GM18907 (cell line): ENCODE measurements at regions not wholly inside any gene's neighbourhood (a gene's known extent, or its start where the extent isn't known, plus 50 kb on each side); places are given as distances from the start of the nearest gene placed in this dataset.
"Not testable (repeated sequence)": the region's sequence is repeated elsewhere in the genome, so short reads cannot be mapped to it uniquely, and the experiment has no call there.

Experiments used
- ATAC-seq: cut with Tn5 transposase; IDR thresholded peaks from one replicate; pipeline ENCODE4 v1.9.1; 2021; ENCODE audit warnings: mild to moderate bottlenecking, moderate library complexity; ENCODE audit not compliant: unreplicated experiment

DNA sequence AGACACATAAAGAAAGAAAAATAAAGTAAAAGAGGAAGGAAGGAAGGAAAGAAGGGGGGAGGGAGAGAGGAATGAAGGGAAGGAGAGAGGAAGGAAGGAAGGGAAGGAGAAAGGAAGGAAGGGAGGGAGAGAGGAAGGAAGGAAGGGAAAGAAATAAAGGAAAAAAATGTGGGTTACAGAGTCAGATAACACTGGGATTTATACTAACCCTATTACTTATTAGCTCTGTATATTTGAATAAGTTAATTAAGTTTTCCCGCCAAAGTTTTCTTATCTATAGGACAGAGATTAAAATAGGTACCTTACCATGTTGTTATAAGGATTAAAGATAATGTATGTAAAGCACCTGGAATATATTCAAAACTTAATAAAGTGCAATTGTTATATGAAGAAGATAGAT, 439.3 kb upstream of the KCNMB2 start:
- no peak for ATAC-seq

DNA sequence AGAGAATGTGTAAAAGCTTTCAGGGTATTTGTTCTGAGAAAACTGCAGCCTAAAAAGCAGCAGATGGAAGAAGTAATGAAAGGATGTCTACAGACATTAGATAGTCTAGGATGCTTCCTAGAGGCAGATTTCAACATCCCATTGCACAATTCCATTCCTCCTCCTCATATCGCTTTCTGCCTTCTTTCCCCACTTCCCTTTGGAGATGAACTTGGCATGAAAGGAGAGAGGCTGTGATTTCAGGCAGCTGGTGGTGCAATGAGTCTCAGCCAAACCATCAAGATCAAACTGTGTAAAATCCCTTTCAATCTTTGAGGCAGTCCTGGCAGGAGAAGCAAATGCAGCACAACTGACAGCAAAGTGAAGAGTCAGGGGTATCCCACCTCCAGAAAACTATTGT, 438.7 kb upstream of the KCNMB2 start:
- ATAC-seq: no peak

DNA sequence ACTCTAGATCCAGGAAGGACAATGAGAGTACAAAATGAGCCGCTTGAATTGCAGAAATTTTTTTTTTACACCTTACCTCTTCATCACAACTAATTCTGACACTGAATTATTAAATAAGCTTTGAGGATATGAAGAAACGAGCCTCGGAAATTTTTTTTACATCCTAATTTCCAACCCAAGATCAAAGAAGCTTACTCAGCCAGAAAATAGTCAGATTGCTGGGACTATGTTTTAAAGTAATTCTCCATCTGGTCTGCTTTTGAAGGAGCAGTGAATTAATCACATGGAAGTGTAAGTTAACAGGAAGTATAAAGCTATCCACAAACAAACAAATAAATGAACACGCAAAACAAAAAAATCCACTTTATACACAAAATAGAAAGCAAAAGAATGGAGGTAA, 437.0 kb upstream of the KCNMB2 start:
- ATAC-seq: no peak

DNA sequence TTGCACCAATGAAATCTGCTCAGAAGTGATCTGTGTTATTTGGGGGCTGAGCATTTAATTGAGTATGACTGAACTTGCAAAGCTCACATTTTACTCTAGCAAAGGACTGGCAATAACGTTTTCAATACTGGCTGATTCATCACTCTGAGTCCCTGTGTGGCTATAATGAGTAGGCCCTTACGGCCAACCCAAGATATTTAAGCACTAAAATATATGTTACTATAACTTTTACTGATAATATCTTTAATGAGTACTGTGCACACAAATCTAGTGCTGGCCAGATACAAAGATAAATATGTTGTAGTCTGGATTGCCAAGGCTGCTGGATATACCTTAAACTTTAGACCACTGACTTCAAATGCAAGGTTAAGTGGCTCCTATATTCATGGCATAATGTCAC, 436.4 kb upstream of the KCNMB2 start:
- ATAC-seq: no peak

DNA sequence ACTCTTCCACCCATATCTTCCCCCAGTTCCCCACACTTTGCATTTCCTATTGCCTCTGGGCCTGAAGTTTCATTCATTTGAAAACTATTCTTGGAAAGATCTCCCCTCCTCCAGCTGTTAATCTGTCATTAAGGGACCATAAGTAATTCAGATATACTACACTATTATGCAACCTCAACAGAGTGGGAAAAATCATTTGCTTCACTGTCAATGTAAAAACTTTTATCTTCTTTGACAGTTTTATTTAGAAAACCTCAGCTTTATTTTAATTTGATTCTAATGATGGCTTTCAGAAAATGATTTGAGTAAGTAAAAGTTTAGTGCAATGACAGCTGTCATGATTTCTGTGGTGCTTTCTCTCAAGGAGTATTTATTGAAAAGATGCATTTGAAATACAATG, 435.3 kb upstream of the KCNMB2 start:
- no peak for ATAC-seq

DNA sequence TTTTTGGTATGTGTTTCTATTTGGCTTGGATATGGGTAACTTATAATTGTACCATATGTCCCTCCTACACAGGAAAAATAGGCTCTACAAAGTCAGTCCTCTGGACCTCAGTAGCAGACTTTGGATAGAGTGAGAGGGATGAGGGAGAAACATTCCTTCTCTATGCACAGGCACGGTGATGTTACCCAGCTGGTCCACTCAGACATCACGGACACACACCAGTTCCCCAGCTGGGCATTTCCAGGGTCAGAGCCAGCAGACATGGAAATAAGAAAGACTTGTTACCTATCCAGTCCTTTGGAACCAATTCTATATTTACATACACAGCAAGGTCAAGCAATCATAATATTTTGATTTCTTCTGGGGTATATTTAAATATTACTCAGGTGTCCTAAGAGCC, 433.1 kb upstream of the KCNMB2 start:
- ATAC-seq: no peak

DNA sequence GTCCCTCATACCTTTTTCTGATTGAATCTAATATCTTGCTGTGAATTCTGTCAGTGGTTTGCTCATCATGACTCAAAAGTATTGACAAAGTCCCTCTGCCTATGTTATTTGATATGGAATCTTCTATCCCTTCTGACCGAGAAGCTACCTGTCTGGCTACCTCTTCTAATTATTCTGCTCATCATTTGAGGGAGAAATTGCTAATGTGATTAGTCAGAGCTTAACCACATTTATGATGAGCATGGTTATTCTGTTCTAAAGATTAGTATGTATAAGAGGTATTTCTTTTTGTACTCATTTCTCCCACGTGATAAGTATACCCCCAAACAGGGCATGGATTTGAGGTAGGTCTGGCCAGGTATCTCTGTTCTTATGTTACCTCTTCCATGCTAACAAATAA, 428.4 kb upstream of the KCNMB2 start:
- ATAC-seq: no peak

DNA sequence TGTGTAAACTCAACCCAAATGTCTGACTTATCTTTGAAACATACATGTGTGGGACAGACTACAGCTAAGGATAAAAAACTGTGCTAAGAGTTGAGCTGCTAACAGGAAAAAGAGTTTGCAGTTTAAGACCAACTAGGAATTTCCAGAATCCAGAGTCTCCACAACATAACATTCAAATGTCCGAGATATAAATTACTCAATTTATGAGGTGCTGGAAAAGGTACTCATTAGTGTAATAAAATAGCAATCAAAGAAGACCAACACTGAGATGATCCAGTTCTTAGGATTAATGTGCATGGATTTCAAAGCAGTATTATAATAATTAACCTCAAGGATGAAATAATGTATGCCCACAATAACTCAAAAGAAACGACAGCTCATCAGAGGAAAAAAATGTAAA, 426.5 kb upstream of the KCNMB2 start:
- ATAC-seq: no peak

DNA sequence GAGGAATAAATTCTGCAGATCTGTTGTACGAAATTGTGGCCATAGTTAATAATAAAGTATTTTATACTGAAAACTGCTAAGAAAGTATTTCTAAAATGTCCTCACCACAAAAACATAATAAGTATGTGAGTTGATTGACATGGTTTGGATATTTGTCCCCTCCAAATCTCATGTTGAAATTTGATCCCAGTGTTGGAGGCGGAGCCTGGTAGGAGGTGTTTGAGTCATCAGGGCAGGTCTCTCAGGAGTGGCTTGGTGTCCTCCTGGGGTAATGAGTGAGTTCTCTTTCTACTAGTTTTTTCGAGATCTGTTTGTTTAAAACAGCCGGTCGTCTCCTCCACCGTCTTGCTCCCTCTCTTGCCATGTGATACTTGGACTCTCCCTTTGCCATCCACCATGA, 424.1 kb upstream of the KCNMB2 start:
- ATAC-seq: no peak

DNA sequence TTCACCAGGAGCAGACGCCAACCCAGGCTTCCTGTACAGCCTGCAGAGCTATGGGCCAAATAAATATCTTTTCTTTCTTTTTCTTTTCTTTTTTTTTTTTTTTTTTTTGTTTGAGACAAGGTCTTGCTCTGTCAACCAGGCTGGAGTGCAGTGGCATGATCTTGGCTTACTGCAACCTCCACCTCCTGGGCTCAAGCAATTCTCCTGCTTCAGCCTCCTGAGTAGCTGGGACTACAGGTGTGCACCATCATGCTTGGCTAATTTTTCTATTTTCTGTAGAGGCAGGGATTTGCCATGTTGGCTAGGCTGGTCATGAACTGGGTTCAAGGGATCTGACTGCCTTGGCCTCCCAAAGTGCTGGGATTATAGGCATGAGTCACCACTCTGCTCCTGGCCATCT, 423.7 kb upstream of the KCNMB2 start:
- ATAC-seq: not testable (repeated sequence)

DNA sequence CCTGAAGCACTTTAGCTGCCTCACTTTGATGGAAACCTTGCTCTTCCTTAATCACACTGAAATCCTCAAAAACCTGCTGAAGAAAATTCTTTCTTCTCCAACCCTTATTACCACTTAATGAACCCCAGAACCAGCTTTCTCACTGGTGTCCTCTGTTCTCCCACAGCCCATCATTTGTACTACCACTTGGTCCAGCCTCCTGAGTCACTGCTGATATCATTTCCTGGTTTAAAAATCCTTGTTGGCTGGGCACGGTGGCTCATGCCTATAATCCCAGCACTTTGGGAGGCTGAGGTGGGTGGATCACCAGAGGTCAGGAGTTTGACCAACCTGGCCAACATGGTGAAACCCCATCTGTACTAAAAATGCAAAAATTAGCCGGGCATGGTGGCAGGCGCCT, 418.6 kb upstream of the KCNMB2 start:
- ATAC-seq: no peak

DNA sequence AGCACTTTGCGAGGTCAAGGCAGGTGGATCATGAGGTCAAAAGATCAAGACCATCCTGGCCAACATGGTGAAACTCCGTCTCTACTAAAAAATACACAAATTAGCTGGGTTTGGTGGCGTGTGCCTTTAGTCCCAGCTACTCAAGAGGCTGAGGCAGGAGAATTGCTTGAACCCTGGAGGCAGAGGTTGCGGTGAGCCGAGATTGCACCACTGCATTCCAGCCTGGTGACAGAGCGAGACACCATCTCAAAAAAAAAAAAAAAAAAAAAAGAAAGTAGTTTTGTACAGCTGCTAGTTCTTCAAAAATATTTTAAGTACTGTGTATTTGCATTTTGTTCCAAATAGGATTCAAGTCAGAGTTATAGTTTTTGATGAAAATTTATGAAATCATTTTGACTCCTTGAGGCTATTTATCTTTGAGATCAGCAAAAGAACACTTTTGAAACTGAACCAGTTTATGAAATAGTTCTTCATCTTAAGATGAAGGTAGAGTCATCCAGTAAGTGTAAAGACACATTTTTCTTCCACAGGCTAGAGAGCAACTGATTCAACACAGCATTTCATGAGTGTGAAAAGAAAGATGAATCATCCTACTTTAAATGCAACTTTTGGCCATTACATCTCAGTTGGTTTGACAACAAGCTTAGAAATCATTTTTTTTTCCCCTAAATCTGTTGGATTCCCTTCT, 416.5 kb upstream of the KCNMB2 start:
- ATAC-seq: not testable (repeated sequence)

DNA sequence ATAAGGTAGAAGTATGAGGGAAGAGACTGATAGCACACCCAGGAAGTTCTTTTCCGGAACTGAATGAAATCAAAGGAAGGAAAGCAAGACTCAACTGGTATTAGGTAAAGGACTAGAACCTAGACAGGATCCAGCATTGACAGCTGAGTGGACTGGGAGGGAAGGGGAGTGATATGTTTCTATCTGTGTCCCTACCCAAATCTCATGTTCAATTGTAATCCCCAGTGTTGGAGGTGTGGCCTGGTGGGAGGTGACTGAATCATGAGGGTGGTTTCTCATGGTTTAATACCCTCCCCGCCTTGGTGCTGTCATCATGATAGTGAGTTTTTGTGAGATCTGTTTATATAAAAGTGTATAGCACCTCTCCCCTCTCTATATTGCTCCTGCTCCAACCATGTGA, 415.9 kb upstream of the KCNMB2 start:
- ATAC-seq: no peak

DNA sequence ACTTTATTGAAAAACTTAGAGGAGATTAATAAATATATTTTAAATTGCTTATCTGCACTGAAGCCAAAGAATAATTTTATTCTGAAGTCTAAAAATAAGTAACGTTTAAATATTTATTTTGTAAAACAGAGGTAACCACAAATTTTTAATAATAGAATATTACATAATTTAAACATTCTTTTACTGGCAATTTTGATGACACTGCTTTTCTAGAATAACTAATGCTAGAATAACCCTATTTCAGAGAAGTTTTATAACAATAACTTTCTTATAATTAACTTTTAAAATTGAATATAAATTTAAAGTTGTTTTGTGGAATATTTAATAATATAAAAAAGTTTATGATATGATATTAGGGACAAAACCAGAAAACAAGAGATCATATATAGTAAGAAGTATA, 409.6 kb upstream of the KCNMB2 start:
- ATAC-seq: no peak

DNA sequence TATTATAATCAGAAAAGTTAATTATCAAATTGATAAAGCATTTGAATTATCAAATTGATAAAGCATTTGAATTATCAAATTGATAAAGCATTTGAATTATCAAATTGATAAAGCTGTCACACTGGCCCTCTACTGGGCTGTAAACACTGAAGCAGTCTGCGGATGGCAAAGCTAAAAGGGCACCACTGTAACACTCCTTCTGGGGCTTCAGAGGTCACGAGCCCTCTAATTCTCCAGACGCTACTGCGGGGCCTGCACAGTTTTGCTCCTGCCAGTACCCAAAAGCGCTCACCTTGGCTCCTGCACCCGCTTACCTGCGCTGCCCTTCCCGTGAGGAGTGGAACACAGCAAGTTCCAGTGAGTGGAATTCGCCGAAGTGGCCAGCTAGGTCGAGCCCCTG, 409.0 kb upstream of the KCNMB2 start:
- ATAC-seq: no peak

DNA sequence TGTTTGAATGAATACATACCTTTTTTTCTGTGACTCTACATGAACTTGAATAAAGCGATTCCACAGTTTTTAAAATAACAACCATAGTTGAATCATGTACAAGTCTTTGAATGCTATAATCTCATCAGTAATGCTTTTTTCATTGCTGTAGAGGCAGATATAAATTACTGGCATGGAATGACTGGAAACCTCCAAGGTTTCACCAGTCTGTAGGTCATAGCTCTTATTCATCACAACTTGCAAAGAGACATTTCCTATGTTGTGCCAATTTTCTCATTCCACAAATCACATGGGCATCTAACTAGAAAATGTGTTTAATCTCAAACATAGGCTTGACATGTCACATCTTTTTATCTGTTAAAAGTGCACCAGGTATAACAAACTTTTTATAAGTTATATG, 407.1 kb upstream of the KCNMB2 start:
- no peak for ATAC-seq

DNA sequence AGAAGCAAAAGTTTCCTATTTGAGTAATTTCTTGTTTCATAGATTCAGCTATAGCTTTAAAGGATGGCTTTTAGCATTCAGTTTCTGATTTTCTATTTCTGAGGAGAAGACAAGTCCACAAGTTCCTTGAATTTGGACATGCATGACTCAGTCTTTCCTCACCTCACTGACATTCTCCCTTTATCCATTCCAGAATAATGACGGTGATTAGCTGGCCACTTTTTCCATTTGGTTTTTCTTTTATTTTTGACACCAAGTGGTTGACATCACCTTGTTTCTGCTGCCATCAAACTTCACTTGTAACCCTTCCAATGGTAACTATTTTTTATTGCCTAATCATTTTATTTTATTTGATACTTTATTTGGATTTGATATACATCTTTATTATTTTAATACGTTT, 404.4 kb upstream of the KCNMB2 start:
- no peak for ATAC-seq

DNA sequence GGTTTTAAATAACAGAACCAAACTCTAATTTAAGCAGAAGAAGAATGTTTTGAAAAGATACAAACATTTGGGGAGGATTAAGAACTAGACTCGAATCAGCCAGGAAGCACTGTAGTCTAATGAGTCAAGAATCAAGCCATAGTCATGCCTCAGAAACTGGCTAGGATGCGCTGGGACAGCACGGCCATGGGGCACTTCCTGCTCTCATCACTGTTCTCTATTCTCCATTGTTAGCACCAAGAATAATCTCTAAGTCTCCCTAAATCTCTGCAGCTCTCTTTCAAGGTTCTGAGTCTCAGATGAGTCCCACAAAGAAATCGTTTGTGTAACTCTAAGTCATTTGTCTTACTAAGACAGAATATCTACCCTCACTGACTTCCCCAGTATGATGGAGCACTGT, 399.0 kb upstream of the KCNMB2 start:
- no peak for ATAC-seq

DNA sequence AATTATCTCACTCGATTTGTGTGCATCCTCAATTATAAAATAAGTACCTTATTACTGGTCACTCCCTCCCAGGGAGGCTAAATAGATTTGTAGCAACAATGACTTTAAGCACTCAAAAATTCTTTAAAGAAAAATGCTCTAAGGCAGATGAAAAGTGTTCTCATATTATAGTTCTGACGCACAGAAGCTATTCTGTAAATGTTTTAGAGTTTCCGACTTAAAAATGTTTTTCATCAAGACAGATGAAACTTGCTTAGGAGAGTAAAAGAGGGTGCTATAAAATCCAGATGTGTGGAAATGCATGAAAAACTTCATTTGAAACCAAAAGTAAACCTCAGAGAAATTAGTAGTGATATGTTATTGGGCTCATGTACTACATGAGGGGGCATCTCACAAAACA, 398.4 kb upstream of the KCNMB2 start:
- no peak for ATAC-seq

DNA sequence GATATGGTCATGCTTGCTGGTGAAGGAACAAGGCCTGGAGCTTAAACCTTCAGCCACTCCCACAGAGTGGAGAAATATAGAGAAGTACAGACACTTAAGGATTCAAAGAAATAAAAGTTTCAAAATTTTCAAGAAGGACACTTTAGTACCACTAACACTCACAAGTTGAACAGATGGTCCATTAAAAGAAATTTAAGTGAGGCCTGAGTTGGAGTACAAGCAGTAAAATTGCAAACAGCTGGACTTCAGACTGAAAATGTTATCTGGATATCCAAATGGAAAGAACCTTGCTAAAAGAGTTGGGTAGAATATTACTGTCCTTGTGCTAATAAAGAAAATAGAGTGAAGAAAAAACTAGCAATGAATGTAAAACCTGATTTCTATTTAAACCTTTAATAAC, 397.1 kb upstream of the KCNMB2 start:
- ATAC-seq: no peak

DNA sequence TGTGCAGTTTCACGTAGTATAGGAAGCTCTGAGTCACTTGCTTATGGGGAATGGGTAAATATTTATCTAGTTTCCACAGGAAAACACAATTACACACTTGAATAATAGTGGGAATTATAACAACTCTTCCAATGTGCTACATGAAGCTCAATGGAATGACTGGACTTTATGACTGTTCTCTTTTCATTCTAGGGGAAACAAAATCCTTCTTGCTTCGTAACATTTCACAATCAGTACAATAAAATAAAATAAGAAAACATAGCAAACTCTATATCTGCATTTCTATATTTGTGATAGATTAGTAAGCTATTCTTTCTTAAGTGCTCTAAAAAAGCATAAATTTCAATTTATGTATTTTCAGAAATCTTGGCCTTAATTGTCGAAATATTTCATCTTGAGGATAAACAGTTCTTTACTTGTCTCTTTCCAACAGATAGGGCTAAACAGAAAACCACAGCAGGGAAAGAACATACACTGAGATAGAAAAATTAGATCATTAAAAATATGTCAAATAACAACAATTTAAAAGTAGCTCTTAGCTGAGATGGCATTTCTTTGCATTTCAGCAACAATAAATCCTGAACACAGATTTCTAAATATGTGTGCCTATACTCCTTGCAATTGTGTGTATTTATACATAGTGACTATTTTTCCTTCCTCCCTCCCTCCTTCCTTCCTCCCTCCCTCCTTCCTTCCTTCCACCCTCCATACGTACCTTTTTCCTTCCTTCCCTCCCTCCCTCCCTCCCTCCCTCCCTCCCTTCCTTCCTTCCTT, 395.5 kb upstream of the KCNMB2 start:
- ATAC-seq: no peak

DNA sequence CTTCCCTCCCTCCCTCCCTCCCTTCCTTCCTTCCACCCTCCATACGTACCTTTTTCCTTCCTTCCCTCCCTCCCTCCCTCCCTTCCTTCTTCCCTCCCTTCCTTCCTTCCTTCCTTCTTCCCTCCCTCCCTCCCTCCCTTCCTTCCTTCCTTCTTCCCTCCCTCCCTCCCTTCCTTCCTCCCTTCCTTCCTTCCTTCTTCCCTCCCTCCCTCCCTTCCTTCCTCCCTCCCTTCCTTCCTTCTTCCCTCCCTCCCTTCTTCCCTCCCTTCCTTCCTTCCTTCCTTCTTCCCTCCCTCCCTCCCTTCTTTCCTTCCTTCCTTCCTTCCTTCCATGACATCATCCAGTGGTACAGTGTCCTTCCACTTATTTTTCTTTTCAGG, 394.9 kb upstream of the KCNMB2 start:
- ATAC-seq: not testable (repeated sequence)

DNA sequence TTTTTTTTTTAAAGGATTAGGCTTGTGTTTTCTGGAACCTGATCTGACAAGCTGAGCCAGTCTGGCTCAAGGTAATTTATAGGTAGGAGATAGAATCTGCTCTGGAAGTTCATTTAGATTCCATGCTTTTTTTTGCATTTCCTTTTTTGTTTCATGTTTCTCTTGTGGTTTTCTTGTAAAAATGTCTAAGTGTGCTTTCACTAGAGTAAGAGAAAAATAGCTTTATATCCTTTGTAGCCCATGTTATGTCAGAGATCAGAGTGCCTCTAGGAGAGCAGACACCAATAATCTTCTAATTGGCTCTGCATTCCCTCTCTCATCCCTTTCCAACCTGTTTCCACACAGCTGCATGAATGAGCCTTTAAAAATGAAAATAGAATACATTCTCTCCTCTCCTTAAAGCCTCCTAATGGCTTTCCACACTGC, 389.8 kb upstream of the KCNMB2 start:
- no peak for ATAC-seq
